Hepatocyte (in vitro differentiated cells): ENCODE measurements at regions not wholly inside any gene's neighbourhood (a gene's known extent, or its start where the extent isn't known, plus 50 kb on each side); places are given as distances from the start of the nearest gene placed in this dataset.

ENCODE experiments used
- DNase-seq: peaks from one replicate; pipeline ENCODE4 v3.0.0-alpha.2; 2016; ENCODE audit warnings: low spot score
- H2AFZ ChIP-seq: fragments of 200-600 bp; sonication (generic); 2 replicates; pipeline ENCODE4 v1.6.0; 2016; ENCODE audit warnings: antibody characterized with exemption, mild to moderate bottlenecking
- H3K27ac ChIP-seq: fragments of 200-600 bp; sonication (generic); 2 replicates; pipeline ENCODE4 v1.5.1; 2016; ENCODE audit warnings: mild to moderate bottlenecking
- H3K27me3 ChIP-seq: fragments of 200-600 bp; sonication (generic); 2 replicates; pipeline ENCODE4 v1.6.1; 2016
- H3K36me3 ChIP-seq: fragments of 200-600 bp; sonication (generic); replicated peaks from 2 replicates; pipeline ENCODE4 v1.5.1; 2016; ENCODE audit warnings: low read depth; ENCODE audit not compliant: insufficient read depth
- H3K4me1 ChIP-seq: fragments of 200-600 bp; sonication (generic); 2 replicates; pipeline ENCODE4 v1.5.1; 2016; ENCODE audit warnings: mild to moderate bottlenecking, moderate library complexity; ENCODE audit not compliant: insufficient read depth
- H3K4me2 ChIP-seq: fragments of 200-600 bp; sonication (generic); 2 replicates; pipeline ENCODE4 v1.6.0; 2016
- H3K4me3 ChIP-seq: fragments of 200-600 bp; sonication (generic); 2 replicates; pipeline ENCODE4 v1.5.1; 2016; ENCODE audit warnings: mild to moderate bottlenecking
- H3K79me2 ChIP-seq: fragments of 200-600 bp; sonication (generic); 2 replicates; pipeline ENCODE4 v1.6.0; 2017; ENCODE audit warnings: mild to moderate bottlenecking
- H3K9me2 ChIP-seq: fragments of 200-600 bp; sonication (generic); replicated peaks from 2 replicates; pipeline ENCODE4 v1.6.0; 2017; ENCODE audit warnings: mild to moderate bottlenecking; ENCODE audit not compliant: insufficient read depth
- H3K9me3 ChIP-seq: fragments of 200-600 bp; sonication (generic); 2 replicates; pipeline ENCODE4 v1.5.1; 2016; ENCODE audit warnings: low read depth, mild to moderate bottlenecking
- H4K20me1 ChIP-seq: fragments of 200-600 bp; sonication (generic); 2 replicates; pipeline ENCODE4 v1.6.0; 2016; ENCODE audit warnings: mild to moderate bottlenecking; ENCODE audit not compliant: insufficient read depth, poor library complexity, severe bottlenecking
- CTCF ChIP-seq: fragments of 200-600 bp; sonication (generic); IDR thresholded peaks from 2 replicates; pipeline ENCODE4 v1.5.1; 2016; ENCODE audit warnings: antibody characterized with exemption, mild to moderate bottlenecking; ENCODE audit not compliant: poor library complexity
- EZH2 ChIP-seq: fragments of 200-600 bp; sonication (generic); IDR thresholded peaks from 2 replicates; pipeline ENCODE4 v1.6.1; 2016; ENCODE audit warnings: antibody characterized with exemption, mild to moderate bottlenecking, borderline replicate concordance
- EZH2phosphoT487 ChIP-seq: fragments of 200-600 bp; sonication (generic); IDR thresholded peaks from one replicate; pipeline ENCODE4 v1.6.1; 2018; ENCODE audit warnings: antibody characterized with exemption, mild to moderate bottlenecking, low read depth, moderate library complexity; ENCODE audit not compliant: unreplicated experiment, severe bottlenecking
- WGBS: methylation state at CpG from one replicate; pipeline ENCODE4 v1.1.6; 2016; ENCODE audit warnings: low lambda C conversion rate; ENCODE audit errors: missing lambda C conversion rate; 5-methylcytosine and 5-hydroxymethylcytosine counted together

- DNase-seq, result no peak
- H3K27ac ChIP-seq, result no peak overlapping the region
- no peaks in the 10 kb centered on the region for H4K20me1 ChIP-seq
- no peaks in the 10 kb centered on the region for H3K4me1 ChIP-seq
- no peaks in the 10 kb centered on the region for H3K9me2 ChIP-seq
- no peaks in the 10 kb centered on the region for H3K79me2 ChIP-seq
- TF ChIP-seq EZH2 (no peak), EZH2phosphoT487 (no peak), CTCF (no peak)
- no peaks in the 10 kb centered on the region for H3K27me3 ChIP-seq
- no peaks in the 10 kb centered on the region for H3K36me3 ChIP-seq
- no peaks in the 10 kb centered on the region for H3K9me3 ChIP-seq
- no peak overlapping the region for H3K4me2 ChIP-seq
- WGBS, result 91% methylated on average over 1 of the region's 1 CpG
- no peak overlapping the region for H3K4me3 ChIP-seq
- H2AFZ ChIP-seq, result no peak overlapping the region
Observed at GRCh38 chr11:23310276-23310675, 450.0 kb upstream of the CCDC179 start.

GRCh38 chr11:23311986-23312940, 452.0 kb upstream of the CCDC179 start:
- Histone ChIP-seq H2AFZ (no peak overlapping the region), H3K27me3 (no peaks in the 10 kb centered on the region), H4K20me1 (no peaks in the 10 kb centered on the region), H3K4me3 (no peak overlapping the region), H3K9me3 (no peaks in the 10 kb centered on the region), H3K9me2 (no peaks in the 10 kb centered on the region), H3K79me2 (no peaks in the 10 kb centered on the region), H3K36me3 (no peaks in the 10 kb centered on the region), H3K4me1 (no peaks in the 10 kb centered on the region), H3K4me2 (no peak overlapping the region), H3K27ac (no peak overlapping the region)
- TF ChIP-seq EZH2phosphoT487, result no peak
- no peak for TF ChIP-seq EZH2
- no peak for TF ChIP-seq CTCF
- DNase-seq, result no peak
- WGBS, result 56% methylated on average over 5 of the region's 5 CpGs

- Histone ChIP-seq H3K4me3 (no peak overlapping the region), H3K79me2 (no peaks in the 10 kb centered on the region), H3K9me2 (no peaks in the 10 kb centered on the region), H3K27me3 (no peaks in the 10 kb centered on the region), H2AFZ (no peak overlapping the region), H4K20me1 (no peaks in the 10 kb centered on the region), H3K9me3 (no peaks in the 10 kb centered on the region), H3K27ac (no peak overlapping the region), H3K4me2 (no peak overlapping the region), H3K36me3 (no peaks in the 10 kb centered on the region), H3K4me1 (no peaks in the 10 kb centered on the region)
- DNase-seq, result no peak
- 72% methylated on average over 1 of the region's 1 CpG for WGBS
- no peak for TF ChIP-seq EZH2phosphoT487
- no peak for TF ChIP-seq EZH2
- no peak for TF ChIP-seq CTCF
Observed at GRCh38 chr11:23313001-23313400, 452.7 kb upstream of the CCDC179 start.
